ENCODE measurements at regions not wholly inside any gene's neighbourhood (a gene's known extent, or its start where the extent isn't known, plus 50 kb on each side); places are given as distances from the start of the nearest gene placed in this dataset.
"Not testable (repeated sequence)": the region's sequence is repeated elsewhere in the genome, so short reads cannot be mapped to it uniquely, and the experiment has no call there.

GRCh38 chr14:27881646-27882045 lies 884.9 kb upstream of the FOXG1 start:
- Histone ChIP-seq H3K27me3 (no peaks in the 10 kb centered on the region), H3K36me3 (no peaks in the 10 kb centered on the region), H3K9me3 (no peaks in the 10 kb centered on the region), H3K4me1 (no peaks in the 10 kb centered on the region), H3K4me3 (no peak overlapping the region), H3K27ac (no peak overlapping the region)
- TF ChIP-seq, protein P1, sequence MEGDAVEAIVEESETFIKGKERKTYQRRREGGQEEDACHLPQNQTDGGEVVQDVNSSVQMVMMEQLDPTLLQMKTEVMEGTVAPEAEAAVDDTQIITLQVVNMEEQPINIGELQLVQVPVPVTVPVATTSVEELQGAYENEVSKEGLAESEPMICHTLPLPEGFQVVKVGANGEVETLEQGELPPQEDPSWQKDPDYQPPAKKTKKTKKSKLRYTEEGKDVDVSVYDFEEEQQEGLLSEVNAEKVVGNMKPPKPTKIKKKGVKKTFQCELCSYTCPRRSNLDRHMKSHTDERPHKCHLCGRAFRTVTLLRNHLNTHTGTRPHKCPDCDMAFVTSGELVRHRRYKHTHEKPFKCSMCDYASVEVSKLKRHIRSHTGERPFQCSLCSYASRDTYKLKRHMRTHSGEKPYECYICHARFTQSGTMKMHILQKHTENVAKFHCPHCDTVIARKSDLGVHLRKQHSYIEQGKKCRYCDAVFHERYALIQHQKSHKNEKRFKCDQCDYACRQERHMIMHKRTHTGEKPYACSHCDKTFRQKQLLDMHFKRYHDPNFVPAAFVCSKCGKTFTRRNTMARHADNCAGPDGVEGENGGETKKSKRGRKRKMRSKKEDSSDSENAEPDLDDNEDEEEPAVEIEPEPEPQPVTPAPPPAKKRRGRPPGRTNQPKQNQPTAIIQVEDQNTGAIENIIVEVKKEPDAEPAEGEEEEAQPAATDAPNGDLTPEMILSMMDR (IDR thresholded peaks at IDR 0.05): no peak
- DNase-seq (ENCODE audit: low spot score): no peak

DNA sequence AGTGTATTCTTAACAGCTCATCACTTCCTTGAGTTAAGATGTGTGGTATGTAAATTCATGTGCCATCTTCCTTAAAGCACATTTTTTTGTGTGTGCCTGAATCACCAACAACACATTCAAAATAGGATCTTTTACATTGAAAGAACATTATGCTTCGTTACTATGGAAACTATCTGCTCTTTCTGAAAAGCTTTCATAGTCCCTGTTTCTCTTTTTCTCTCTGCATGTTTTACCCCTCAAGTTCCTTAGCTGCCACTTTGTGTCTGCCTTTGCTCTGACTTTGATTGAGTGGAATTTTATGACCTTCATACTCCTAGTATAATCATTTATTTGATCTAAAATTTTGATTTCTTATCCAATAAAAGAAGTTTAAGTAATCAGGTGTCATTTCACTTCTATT lies 880.3 kb upstream of the FOXG1 start:
- TF ChIP-seq, protein P1 (IDR thresholded peaks at IDR 0.05): no peak
- H3K4me1 ChIP-seq: no peaks in the 10 kb centered on the region
- no peak for DNase-seq (ENCODE audit: low spot score)
- H3K27me3 ChIP-seq: no peaks in the 10 kb centered on the region
- H3K9me3 ChIP-seq: no peaks in the 10 kb centered on the region
- no peak overlapping the region for H3K4me3 ChIP-seq
- H3K27ac ChIP-seq: no peak overlapping the region
- H3K36me3 ChIP-seq: no peaks in the 10 kb centered on the region

GRCh38 chr14:27890259-27890658 lies 876.3 kb upstream of the FOXG1 start:
- Histone ChIP-seq H3K27ac (no peak overlapping the region), H3K9me3 (no peaks in the 10 kb centered on the region), H3K27me3 (no peaks in the 10 kb centered on the region), H3K4me1 (no peaks in the 10 kb centered on the region), H3K36me3 (no peaks in the 10 kb centered on the region), H3K4me3 (no peak overlapping the region)
- TF ChIP-seq, protein P1 (IDR thresholded peaks at IDR 0.05): no peak
- no peak for DNase-seq (ENCODE audit: low spot score)

DNA sequence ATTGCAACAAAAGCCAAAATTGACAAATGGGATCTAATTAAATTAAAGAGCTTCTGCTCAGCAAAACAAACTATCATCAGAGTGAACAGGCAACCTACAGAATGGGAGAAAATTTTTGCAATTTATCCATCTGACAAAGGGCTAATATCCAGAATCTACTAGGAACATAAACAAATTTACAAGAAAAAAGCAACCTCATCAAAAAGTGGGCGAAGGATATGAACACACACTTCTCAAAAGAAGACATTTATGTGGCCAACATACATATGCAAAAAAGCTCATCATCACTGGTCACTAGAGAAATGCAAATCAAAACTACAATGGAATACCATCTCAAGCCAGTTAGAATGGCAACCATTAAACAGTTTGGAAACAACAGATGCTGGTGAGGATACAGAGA lies 858.1 kb upstream of the FOXG1 start:
- not testable (repeated sequence) for H3K4me1 ChIP-seq; H3K9me3 ChIP-seq; H3K36me3 ChIP-seq; H3K4me3 ChIP-seq; H3K27me3 ChIP-seq; DNase-seq (ENCODE audit: low spot score); H3K27ac ChIP-seq

- Histone ChIP-seq H3K9me3 (peaks cover 0 to 10% of the 10 kb centered on the region in 2 donors), H3K4me1 (no peaks in the 10 kb centered on the region), H3K36me3 (no peaks in the 10 kb centered on the region), H3K27ac (no peak overlapping the region), H3K4me3 (no peak overlapping the region), H3K27me3 (no peaks in the 10 kb centered on the region)
- TF ChIP-seq, protein P1 (IDR thresholded peaks at IDR 0.05): no peak
- no peak for DNase-seq (ENCODE audit: low spot score)
Measured at GRCh38 chr14:27916326-27916725, 850.3 kb upstream of the FOXG1 start.

DNA sequence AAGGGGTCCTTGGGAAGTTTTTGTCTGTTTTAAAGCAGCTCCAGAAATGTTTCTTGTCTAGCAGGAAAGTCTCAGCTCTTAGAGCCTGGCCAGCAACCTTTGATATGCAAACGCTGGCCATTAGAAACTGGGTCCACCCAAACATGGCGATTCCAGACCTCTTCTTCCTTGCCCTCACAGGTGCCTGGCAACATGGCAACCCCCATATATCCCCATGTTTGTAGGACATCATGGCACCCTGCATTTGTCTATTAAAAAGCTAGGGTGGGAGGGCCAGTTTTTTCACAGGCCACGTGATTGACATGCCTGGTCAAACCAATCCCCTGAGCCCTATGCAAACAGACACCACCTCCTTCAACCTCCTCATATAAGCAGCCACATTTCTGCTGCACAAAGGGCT lies 848.7 kb upstream of the FOXG1 start:
- Histone ChIP-seq H3K36me3 (no peaks in the 10 kb centered on the region), H3K9me3 (peaks cover 0 to 10% of the 10 kb centered on the region in 2 donors), H3K27ac (no peak overlapping the region), H3K4me3 (no peak overlapping the region), H3K27me3 (no peaks in the 10 kb centered on the region), H3K4me1 (no peaks in the 10 kb centered on the region)
- TF ChIP-seq, protein P1 (IDR thresholded peaks at IDR 0.05): no peak
- no peak for DNase-seq (ENCODE audit: low spot score)

Measured in right atrium auricular region (tissue), 2 donors.